Activated CD4-positive, alpha-beta T cell treated with anti-CD3 and anti-CD28 coated beads for 24 hours (primary cell): ENCODE measurements at regions not wholly inside any gene's neighbourhood (a gene's known extent, or its start where the extent isn't known, plus 50 kb on each side); places are given as distances from the start of the nearest gene placed in this dataset.

ENCODE experiments used
- DNase-seq, 2 donors: peaks; one replicate each; pipeline ENCODE4 v3.0.0-alpha.2; 2020; ENCODE audit warnings: low read depth in 2 of 2

GRCh38 chr2:226680719-226681118 lies 118.9 kb downstream of the IRS1 start:
- DNase-seq: no peak

- no peak for DNase-seq
Observed at GRCh38 chr2:226679389-226680065, 120.1 kb downstream of the IRS1 start.

GRCh38 chr2:226678422-226678821 lies 121.2 kb downstream of the IRS1 start:
- no peak for DNase-seq

GRCh38 chr2:226677080-226677479 lies 122.5 kb downstream of the IRS1 start:
- DNase-seq: no peak

- no peak for DNase-seq
Observed at GRCh38 chr2:226676618-226677017, 123.0 kb downstream of the IRS1 start.

- no peak for DNase-seq
Observed at GRCh38 chr2:226674123-226674522, 125.5 kb downstream of the IRS1 start.

GRCh38 chr2:226673314-226673723 lies 126.3 kb downstream of the IRS1 start:
- no peak for DNase-seq

GRCh38 chr2:226671141-226671676 lies 128.4 kb downstream of the IRS1 start:
- DNase-seq: no peak

- DNase-seq: no peak
Observed at GRCh38 chr2:226669905-226670304, 129.7 kb downstream of the IRS1 start.

GRCh38 chr2:226669249-226669648 lies 130.4 kb downstream of the IRS1 start:
- no peak for DNase-seq

- DNase-seq: no peak
Observed at GRCh38 chr2:226667736-226668135, 131.9 kb downstream of the IRS1 start.

- no peak for DNase-seq
Observed at GRCh38 chr2:226665306-226665831, 134.3 kb downstream of the IRS1 start.

GRCh38 chr2:226664661-226665060 lies 135.0 kb downstream of the IRS1 start:
- no peak for DNase-seq

GRCh38 chr2:226664140-226664539 lies 135.5 kb downstream of the IRS1 start:
- DNase-seq: no peak

GRCh38 chr2:226661789-226662545 lies 137.7 kb downstream of the IRS1 start:
- no peak for DNase-seq

- DNase-seq: no peak
Observed at GRCh38 chr2:226660526-226660925, 139.1 kb downstream of the IRS1 start.

- no peak for DNase-seq
Observed at GRCh38 chr2:226660124-226660523, 139.5 kb downstream of the IRS1 start.

- DNase-seq: no peak
Observed at GRCh38 chr2:226659410-226659809, 140.2 kb downstream of the IRS1 start.

GRCh38 chr2:226658555-226658954 lies 141.1 kb downstream of the IRS1 start:
- DNase-seq: no peak

- DNase-seq: no peak
Observed at GRCh38 chr2:226657340-226658053, 142.1 kb downstream of the IRS1 start.

GRCh38 chr2:226656367-226656766 lies 143.3 kb downstream of the IRS1 start:
- no peak for DNase-seq

GRCh38 chr2:226655871-226656270 lies 143.7 kb downstream of the IRS1 start:
- no peak for DNase-seq
